ENCODE measurements at regions not wholly inside any gene's neighbourhood (a gene's known extent, or its start where the extent isn't known, plus 50 kb on each side); places are given as distances from the start of the nearest gene placed in this dataset.
"Not testable (repeated sequence)": the region's sequence is repeated elsewhere in the genome, so short reads cannot be mapped to it uniquely, and the experiment has no call there.

DNA sequence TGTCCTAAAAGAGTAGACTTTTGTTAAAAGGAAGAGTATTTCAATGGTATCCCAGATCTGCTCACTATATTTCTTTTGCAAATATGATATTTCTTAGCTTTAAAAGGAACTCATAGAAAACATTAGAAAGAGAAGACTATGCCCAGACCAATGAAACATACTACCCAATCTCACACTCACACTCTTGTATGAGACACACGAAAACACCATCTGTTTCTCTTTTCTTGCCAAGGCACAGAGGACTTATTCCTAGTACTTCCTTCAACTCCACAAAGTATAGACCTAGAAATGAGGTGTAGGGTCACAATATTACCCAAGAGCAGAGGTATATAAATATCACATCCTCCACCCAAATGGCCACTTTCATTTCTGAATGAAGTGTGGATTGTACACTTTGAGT, 292.4 kb upstream of the ACO1 start:
- no peak overlapping the region for H3K27ac ChIP-seq (ENCODE audit: low read length)
- Mint-ChIP-seq H3K4me3 (no peak overlapping the region), H3K27me3 (no peaks in the 10 kb centered on the region), H3K4me1 (no peaks in the 10 kb centered on the region), H3K36me3 (no peaks in the 10 kb centered on the region), H3K27ac (no peak overlapping the region), H3K9me3 (peaks cover 3 to 11% (median 9%) of the 10 kb centered on the region in 3 donors)
- POLR2A ChIA-PET: no interaction called here
- no peak overlapping the region for H3K4me3 ChIP-seq (ENCODE audit: control insufficient read depth in 1 of 2, extremely low read depth in 1 of 2, low read length in 1 of 2)
- no peak for DNase-seq
- no peak for ATAC-seq (replicated peaks in 1 of 4)
- H3K36me3 ChIP-seq (ENCODE audit: control insufficient read depth in 2 of 2, extremely low read depth in 1 of 2, insufficient read depth in 1 of 2, low read length in 1 of 2): no peaks in the 10 kb centered on the region
- no peaks in the 10 kb centered on the region for H3K9me3 ChIP-seq
- no CpG with 5 or more reads among the region's 1 CpG for WGBS (ENCODE audit: insufficient coverage)
- no peaks in the 10 kb centered on the region for H3K27me3 ChIP-seq (replicated peaks in 1 of 2; ENCODE audit: control insufficient read depth in 2 of 2, extremely low read depth in 1 of 2, insufficient read depth in 2 of 2, low read length in 1 of 2)
- CTCF ChIA-PET: no interaction called here
- no peaks in the 10 kb centered on the region for H3K4me1 ChIP-seq (ENCODE audit: control insufficient read depth in 1 of 2, extremely low read depth in 1 of 2, insufficient read depth in 2 of 2, low read length in 2 of 2)

DNA sequence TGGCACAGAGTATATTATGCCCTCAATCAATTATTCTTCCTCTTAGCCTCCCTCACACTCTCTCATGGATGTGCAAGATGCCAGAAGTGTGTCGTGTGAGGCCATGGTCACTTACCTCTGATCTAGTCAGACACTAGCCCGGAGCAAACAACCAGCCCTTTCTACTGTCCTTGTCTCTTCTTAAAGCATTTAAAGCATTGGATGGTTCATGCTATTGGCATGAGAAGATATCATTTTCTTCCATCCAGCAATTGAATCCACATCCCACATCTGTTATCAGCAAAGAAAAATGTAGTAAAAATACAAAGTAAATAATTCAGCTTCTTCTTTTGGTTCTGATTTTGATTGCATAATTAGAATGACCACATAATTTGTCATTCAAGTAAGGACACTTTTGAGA, 267.2 kb upstream of the ACO1 start:
- no peak for DNase-seq
- Mint-ChIP-seq H3K9me3 (peaks cover 0 to 11% (median 6%) of the 10 kb centered on the region in 3 donors), H3K4me3 (no peak overlapping the region), H3K27me3 (no peaks in the 10 kb centered on the region), H3K4me1 (no peaks in the 10 kb centered on the region), H3K36me3 (no peaks in the 10 kb centered on the region), H3K27ac (no peak overlapping the region)
- no peaks in the 10 kb centered on the region for H3K36me3 ChIP-seq (ENCODE audit: control insufficient read depth in 2 of 2, extremely low read depth in 1 of 2, insufficient read depth in 1 of 2, low read length in 1 of 2)
- H3K27me3 ChIP-seq (replicated peaks in 1 of 2; ENCODE audit: control insufficient read depth in 2 of 2, extremely low read depth in 1 of 2, insufficient read depth in 2 of 2, low read length in 1 of 2): no peaks in the 10 kb centered on the region
- no peak overlapping the region for H3K4me3 ChIP-seq (ENCODE audit: control insufficient read depth in 1 of 2, extremely low read depth in 1 of 2, low read length in 1 of 2)
- POLR2A ChIA-PET: no interaction called here
- no peaks in the 10 kb centered on the region for H3K9me3 ChIP-seq
- WGBS (ENCODE audit: insufficient coverage): no CpG with 5 or more reads among the region's 2 CpGs
- CTCF ChIA-PET: no interaction called here
- ATAC-seq (replicated peaks in 1 of 4): no peak
- H3K27ac ChIP-seq (ENCODE audit: low read length): no peak overlapping the region
- no peaks in the 10 kb centered on the region for H3K4me1 ChIP-seq (ENCODE audit: control insufficient read depth in 1 of 2, extremely low read depth in 1 of 2, insufficient read depth in 2 of 2, low read length in 2 of 2)

- H3K36me3 Mint-ChIP-seq: no peaks in the 10 kb centered on the region
- Histone ChIP-seq H3K36me3 (ENCODE audit: control insufficient read depth in 2 of 2, extremely low read depth in 1 of 2, insufficient read depth in 1 of 2, low read length in 1 of 2) (no peaks in the 10 kb centered on the region), H3K27ac (ENCODE audit: low read length) (no peak overlapping the region), H3K27me3 (replicated peaks in 1 of 2; ENCODE audit: control insufficient read depth in 2 of 2, extremely low read depth in 1 of 2, insufficient read depth in 2 of 2, low read length in 1 of 2) (no peaks in the 10 kb centered on the region), H3K4me1 (ENCODE audit: control insufficient read depth in 1 of 2, extremely low read depth in 1 of 2, insufficient read depth in 2 of 2, low read length in 2 of 2) (no peaks in the 10 kb centered on the region), H3K9me3 (no peaks in the 10 kb centered on the region), H3K4me3 (ENCODE audit: control insufficient read depth in 1 of 2, extremely low read depth in 1 of 2, low read length in 1 of 2) (no peak overlapping the region)
- ChIA-PET POLR2A (no interaction called here), CTCF (no interaction called here)
- no peak overlapping the region for H3K4me3 Mint-ChIP-seq
- H3K9me3 Mint-ChIP-seq: peaks cover 0 to 10% (median 0%) of the 10 kb centered on the region in 3 donors
- H3K27ac Mint-ChIP-seq: no peak overlapping the region
- no peaks in the 10 kb centered on the region for H3K4me1 Mint-ChIP-seq
- ATAC-seq (replicated peaks in 1 of 4) (no peak), DNase-seq (no peak)
- H3K27me3 Mint-ChIP-seq: peaks cover 0 to 2% of the 10 kb centered on the region in 2 donors
- 87% methylated on average over 3 of the region's 3 CpGs for WGBS (ENCODE audit: insufficient coverage)
Observed at GRCh38 chr9:32128546-32128945, 255.9 kb upstream of the ACO1 start.

- H3K27ac Mint-ChIP-seq; ATAC-seq (replicated peaks in 1 of 4); H3K27me3 ChIP-seq (replicated peaks in 1 of 2; ENCODE audit: control insufficient read depth in 2 of 2, extremely low read depth in 1 of 2, insufficient read depth in 2 of 2, low read length in 1 of 2); DNase-seq; H3K27ac ChIP-seq (ENCODE audit: low read length); H3K9me3 ChIP-seq; H3K4me3 ChIP-seq (ENCODE audit: control insufficient read depth in 1 of 2, extremely low read depth in 1 of 2, low read length in 1 of 2); H3K36me3 Mint-ChIP-seq; H3K4me1 Mint-ChIP-seq; POLR2A ChIA-PET; H3K4me3 Mint-ChIP-seq; H3K9me3 Mint-ChIP-seq; H3K4me1 ChIP-seq (ENCODE audit: control insufficient read depth in 1 of 2, extremely low read depth in 1 of 2, insufficient read depth in 2 of 2, low read length in 2 of 2); CTCF ChIA-PET; H3K36me3 ChIP-seq (ENCODE audit: control insufficient read depth in 2 of 2, extremely low read depth in 1 of 2, insufficient read depth in 1 of 2, low read length in 1 of 2); H3K27me3 Mint-ChIP-seq: not testable (repeated sequence)
- no CpG with 5 or more reads among the region's 2 CpGs for WGBS (ENCODE audit: insufficient coverage)
Observed at GRCh38 chr9:32130709-32131108, 253.7 kb upstream of the ACO1 start.

- Histone ChIP-seq H3K27me3 (replicated peaks in 1 of 2; ENCODE audit: control insufficient read depth in 2 of 2, extremely low read depth in 1 of 2, insufficient read depth in 2 of 2, low read length in 1 of 2) (no peaks in the 10 kb centered on the region), H3K9me3 (no peaks in the 10 kb centered on the region), H3K4me3 (ENCODE audit: control insufficient read depth in 1 of 2, extremely low read depth in 1 of 2, low read length in 1 of 2) (no peak overlapping the region), H3K27ac (ENCODE audit: low read length) (no peak overlapping the region), H3K4me1 (ENCODE audit: control insufficient read depth in 1 of 2, extremely low read depth in 1 of 2, insufficient read depth in 2 of 2, low read length in 2 of 2) (no peaks in the 10 kb centered on the region), H3K36me3 (ENCODE audit: control insufficient read depth in 2 of 2, extremely low read depth in 1 of 2, insufficient read depth in 1 of 2, low read length in 1 of 2) (no peaks in the 10 kb centered on the region)
- no peak overlapping the region for H3K27ac Mint-ChIP-seq
- POLR2A ChIA-PET: interaction anchor here in 1 of 2 donors (0.6 kb wide), 1 partner anchor 509 kb away, joined by 3 read pairs; no protein-coding TSS in a partner anchor
- no peaks in the 10 kb centered on the region for H3K9me3 Mint-ChIP-seq
- H3K4me3 Mint-ChIP-seq: no peak overlapping the region
- DNase-seq (no peak), ATAC-seq (replicated peaks in 1 of 4) (no peak)
- WGBS (ENCODE audit: insufficient coverage): no CpG with 5 or more reads among the region's 3 CpGs
- no peaks in the 10 kb centered on the region for H3K36me3 Mint-ChIP-seq
- no peaks in the 10 kb centered on the region for H3K27me3 Mint-ChIP-seq
- no peaks in the 10 kb centered on the region for H3K4me1 Mint-ChIP-seq
- CTCF ChIA-PET: no interaction called here
Observed at GRCh38 chr9:32136700-32137339, 247.6 kb upstream of the ACO1 start.

- Mint-ChIP-seq H3K4me3 (no peak overlapping the region), H3K27ac (no peak overlapping the region), H3K27me3 (peaks cover 0 to 5% of the 10 kb centered on the region in 2 donors), H3K4me1 (no peaks in the 10 kb centered on the region), H3K9me3 (peaks cover 0 to 5% (median 3%) of the 10 kb centered on the region in 3 donors), H3K36me3 (no peaks in the 10 kb centered on the region)
- CTCF ChIA-PET: no interaction called here
- WGBS (ENCODE audit: insufficient coverage): no CpG with 5 or more reads among the region's 1 CpG
- H3K4me3 ChIP-seq (ENCODE audit: control insufficient read depth in 1 of 2, extremely low read depth in 1 of 2, low read length in 1 of 2): no peak overlapping the region
- no peaks in the 10 kb centered on the region for H3K4me1 ChIP-seq (ENCODE audit: control insufficient read depth in 1 of 2, extremely low read depth in 1 of 2, insufficient read depth in 2 of 2, low read length in 2 of 2)
- no peaks in the 10 kb centered on the region for H3K9me3 ChIP-seq
- DNase-seq (no peak), ATAC-seq (replicated peaks in 1 of 4) (no peak)
- H3K27ac ChIP-seq (ENCODE audit: low read length): no peak overlapping the region
- H3K36me3 ChIP-seq (ENCODE audit: control insufficient read depth in 2 of 2, extremely low read depth in 1 of 2, insufficient read depth in 1 of 2, low read length in 1 of 2): no peaks in the 10 kb centered on the region
- POLR2A ChIA-PET: interaction anchor here in 1 of 2 donors (0.7 kb wide), 1 partner anchor 1943 kb away, joined by 3 read pairs; no protein-coding TSS in a partner anchor
- H3K27me3 ChIP-seq (replicated peaks in 1 of 2; ENCODE audit: control insufficient read depth in 2 of 2, extremely low read depth in 1 of 2, insufficient read depth in 2 of 2, low read length in 1 of 2): no peaks in the 10 kb centered on the region
Observed at GRCh38 chr9:32142074-32142473, 242.4 kb upstream of the ACO1 start.

DNA sequence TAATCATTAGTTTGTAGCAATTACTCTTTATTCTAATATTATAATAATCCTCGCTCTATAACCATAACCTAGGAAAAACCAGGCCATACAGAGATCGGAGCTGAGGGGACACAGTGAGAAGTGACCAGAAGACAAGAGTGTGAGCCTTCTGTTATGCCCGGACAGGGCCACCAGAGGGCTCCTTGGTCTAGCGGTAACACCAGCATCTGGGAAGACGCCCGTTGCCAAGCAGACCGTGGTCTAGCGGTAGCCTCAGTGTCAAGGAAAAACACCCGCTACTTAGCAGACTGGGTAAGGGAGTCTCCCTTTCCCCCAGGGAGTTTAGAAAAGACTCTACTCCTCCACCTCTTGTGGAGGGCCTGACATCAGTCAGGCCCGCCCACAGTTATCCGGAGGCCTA, 235.9 kb upstream of the ACO1 start:
- peaks cover 4 to 13% (median 8%) of the 10 kb centered on the region in 3 donors for H3K9me3 Mint-ChIP-seq
- H3K4me1 ChIP-seq (ENCODE audit: control insufficient read depth in 1 of 2, extremely low read depth in 1 of 2, insufficient read depth in 2 of 2, low read length in 2 of 2); H3K4me1 Mint-ChIP-seq; H3K27ac Mint-ChIP-seq; H3K27me3 Mint-ChIP-seq; H3K4me3 Mint-ChIP-seq; POLR2A ChIA-PET; DNase-seq; H3K36me3 ChIP-seq (ENCODE audit: control insufficient read depth in 2 of 2, extremely low read depth in 1 of 2, insufficient read depth in 1 of 2, low read length in 1 of 2); H3K27ac ChIP-seq (ENCODE audit: low read length); CTCF ChIA-PET; H3K36me3 Mint-ChIP-seq; H3K27me3 ChIP-seq (replicated peaks in 1 of 2; ENCODE audit: control insufficient read depth in 2 of 2, extremely low read depth in 1 of 2, insufficient read depth in 2 of 2, low read length in 1 of 2); H3K4me3 ChIP-seq (ENCODE audit: control insufficient read depth in 1 of 2, extremely low read depth in 1 of 2, low read length in 1 of 2); ATAC-seq (replicated peaks in 1 of 4); H3K9me3 ChIP-seq: not testable (repeated sequence)
- 100% methylated on average over 2 of the region's 11 CpGs for WGBS (ENCODE audit: insufficient coverage)

All from T-cell (primary cell).